HCT116 (cell line): ENCODE measurements at regions not wholly inside any gene's neighbourhood (a gene's known extent, or its start where the extent isn't known, plus 50 kb on each side); places are given as distances from the start of the nearest gene placed in this dataset.

ENCODE experiments used
- ATAC-seq: fragments of 200-7000 bp; cut with Tn5 transposase; 2 replicates; pipeline ENCODE4 v1.9.1; 2020; ENCODE audit warnings: mild to moderate bottlenecking, moderate library complexity
- BruUV-seq: library from RNA; stranded (reverse); fragments of 400-500 nt; replicated peaks from 2 replicates; lab custom pipeline; 2021; lab: Mats Ljungman, UMichigan
- CTCF ChIA-PET: fragments of 300-600 bp; sonication (Branson Sonifier 250); formaldehyde crosslinking; loops from one replicate; lab custom pipeline; 2021; ENCODE audit warnings: antibody characterized with exemption; lab: Charles Lee
- POLR2A ChIA-PET: fragments of 300-600, 350-600 bp; sonication (Branson Sonifier 250); formaldehyde crosslinking; loops from one replicate; lab custom pipeline; 2021; ENCODE audit warnings: antibody characterized with exemption; lab: Charles Lee
- RAD21 ChIA-PET, 2 experiments: fragments of 300-600 bp; sonication (Branson Sonifier 250); formaldehyde crosslinking; loops; one replicate each; lab custom pipeline; 2023; ENCODE audit warnings: low total read pairs in 2 of 2; ENCODE audit not compliant: uncharacterized antibody in 2 of 2, unreplicated experiment in 2 of 2, low non-redundant PET in 1 of 2; lab: Charles Lee
- DNase-seq: peaks from one replicate; pipeline ENCODE4 v3.0.0-alpha.2; 2010; ENCODE audit warnings: low read depth, low spot score
- H2AFZ ChIP-seq: fragments of 200-600 bp; shearing (Covaris generic), sonication (generic); 2 replicates; pipeline ENCODE4 v1.6.1; 2017; ENCODE audit warnings: low read depth, mixed run types, mixed read lengths, antibody characterized with exemption, low read length; ENCODE audit not compliant: poor library complexity, severe bottlenecking
- H3K27ac ChIP-seq: 2 replicates; pipeline ENCODE4 v1.5.1; 2012; ENCODE audit warnings: low read depth, low read length
- H3K27me3 ChIP-seq: fragments of 200-600 bp; sonication (generic); 2 replicates; pipeline ENCODE4 v1.6.1; 2016; ENCODE audit warnings: mixed run types, low read length, mixed read lengths; ENCODE audit not compliant: insufficient read depth
- H3K36me3 ChIP-seq, 2 experiments: fragments of 200-500 bp in 1 of 2; fragments of 200-600 bp in 1 of 2; sonication (Bioruptor generic) in 1 of 2; sonication (generic) in 1 of 2; 2 replicates each; pipeline versions ENCODE4 v1.5.1 to v1.6.1; 2014 to 2016; ENCODE audit warnings: low read length in 2 of 2, inconsistent platforms in 1 of 2, mixed read lengths in 1 of 2, mixed run types in 1 of 2; ENCODE audit not compliant: insufficient read depth in 2 of 2, control insufficient read depth in 1 of 2
- H3K4me1 ChIP-seq, 2 experiments: fragments of 200-600 bp in 1 of 2; sonication (generic) in 1 of 2; 2 replicates each; pipeline versions ENCODE4 v1.5.1 to v1.6.1; 2012 to 2017; ENCODE audit warnings: low read length in 2 of 2, inconsistent platforms in 1 of 2, mild to moderate bottlenecking in 1 of 2, mixed read lengths in 1 of 2, mixed run types in 1 of 2, moderate library complexity in 1 of 2; ENCODE audit not compliant: insufficient read depth in 2 of 2, control insufficient read depth in 1 of 2
- H3K4me2 ChIP-seq: fragments of 200-600 bp; sonication (generic); 2 replicates; pipeline ENCODE4 v1.6.1; 2017; ENCODE audit warnings: mixed run types, low read length, mixed read lengths
- H3K4me3 ChIP-seq, 2 experiments: fragments of 200-600 bp in 1 of 2; sonication (generic) in 1 of 2; replicated peaks in 1 of 2; 2 replicates each; pipeline ENCODE4 v1.5.1; 2011 to 2016; ENCODE audit warnings: low read length in 2 of 2, control low read depth in 1 of 2, low read depth in 1 of 2, mild to moderate bottlenecking in 1 of 2, mixed read lengths in 1 of 2, mixed run types in 1 of 2
- H3K79me2 ChIP-seq: fragments of 200-600 bp; sonication (generic); 2 replicates; pipeline ENCODE4 v1.6.1; 2017; ENCODE audit warnings: mild to moderate bottlenecking, mixed run types, low read length, moderate library complexity, mixed read lengths; ENCODE audit not compliant: insufficient read depth
- H3K9ac ChIP-seq: fragments of 200-600 bp; sonication (generic); 2 replicates; pipeline ENCODE4 v1.6.1; 2016; ENCODE audit warnings: low read length, mixed read lengths
- H3K9me2 ChIP-seq: fragments of 200-600 bp; sonication (generic), shearing (Covaris generic); 2 replicates; pipeline ENCODE4 v1.6.1; 2017; ENCODE audit warnings: mixed run types, mild to moderate bottlenecking, moderate library complexity; ENCODE audit not compliant: insufficient read depth
- H3K9me3 ChIP-seq, 2 experiments: fragments of 200-500 bp in 1 of 2; fragments of 200-600 bp in 1 of 2; sonication (Bioruptor generic) in 1 of 2; sonication (generic) in 1 of 2; 2 replicates each; pipeline ENCODE4 v1.6.1; 2014 to 2017; ENCODE audit warnings: low read length in 2 of 2, mixed read lengths in 2 of 2, inconsistent platforms in 1 of 2, low read depth in 1 of 2, mild to moderate bottlenecking in 1 of 2, mixed run types in 1 of 2, moderate library complexity in 1 of 2; ENCODE audit not compliant: control insufficient read depth in 1 of 2, insufficient read depth in 1 of 2
- H4K20me1 ChIP-seq: fragments of 200-600 bp; sonication (generic), shearing (Covaris generic); 2 replicates; pipeline ENCODE4 v1.6.1; 2017; ENCODE audit warnings: mixed run types, mild to moderate bottlenecking, moderate library complexity; ENCODE audit not compliant: insufficient read depth
- ELF1 ChIP-seq: IDR thresholded peaks from 2 replicates; pipeline ENCODE4 v1.6.1; 2012; ENCODE audit warnings: low read depth, borderline replicate concordance
- EZH2 ChIP-seq: fragments of 200-600 bp; sonication (generic); IDR thresholded peaks from 2 replicates; pipeline ENCODE4 v1.6.1; 2017; ENCODE audit warnings: antibody characterized with exemption, mixed run types
- EZH2phosphoT487 ChIP-seq: fragments of 200-600 bp; IDR thresholded peaks from 2 replicates; pipeline ENCODE4 v1.6.1; 2018; ENCODE audit warnings: antibody characterized with exemption, borderline replicate concordance
- FOSL1 ChIP-seq: IDR thresholded peaks from 2 replicates; pipeline ENCODE4 v1.6.1; 2012; ENCODE audit warnings: low read depth
- JUND ChIP-seq: IDR thresholded peaks from 2 replicates; pipeline ENCODE4 v1.6.1; 2012
- POLR2A ChIP-seq: IDR thresholded peaks from 2 replicates; pipeline ENCODE4 v1.7.0; 2011; ENCODE audit warnings: borderline replicate concordance; ENCODE audit not compliant: insufficient read depth, insufficient read length; ENCODE audit errors: extremely low read depth
- SIN3A ChIP-seq: IDR thresholded peaks from 2 replicates; pipeline ENCODE4 v1.6.1; 2012; ENCODE audit warnings: low read depth
- SP1 ChIP-seq: IDR thresholded peaks from 2 replicates; pipeline ENCODE4 v1.6.1; 2012; ENCODE audit warnings: low read depth
- SRF ChIP-seq: IDR thresholded peaks from 2 replicates; pipeline ENCODE4 v1.6.1; 2012; ENCODE audit warnings: low read depth
- ZFX ChIP-seq: fragments of 450-650 bp; IDR thresholded peaks from 2 replicates; pipeline ENCODE4 v1.6.1; 2017
- ZNF274 ChIP-seq: fragments of 200-500 bp; sonication (Bioruptor generic); IDR thresholded peaks from 2 replicates; pipeline ENCODE4 v1.6.1; 2014; ENCODE audit warnings: mild to moderate bottlenecking, low read depth, low read length, inconsistent platforms
- intact Hi-C: fragments of 100-400 bp; cut with micrococcal nuclease; formaldehyde crosslinking; loops from 2 replicates; pipeline ENCODE4 v1.10.0; 2022
- TF ChIP-seq, protein P1 (sequence below), 3 experiments: fragments of 200-600 bp in 1 of 3; sonication (generic) in 1 of 3; IDR thresholded peaks in 2 of 3; conservative IDR thresholded peaks in 1 of 3; 2 replicates each; pipeline ENCODE4 v1.5.1; 2012 to 2017; ENCODE audit warnings: low read depth in 2 of 3, low read length in 2 of 3, antibody characterized with exemption in 1 of 3, borderline replicate concordance in 1 of 3, control low read depth in 1 of 3, mild to moderate bottlenecking in 1 of 3, mixed read lengths in 1 of 3, mixed run types in 1 of 3, moderate library complexity in 1 of 3; ENCODE audit not compliant: insufficient read depth in 1 of 3
- TF ChIP-seq, protein P2 (sequence below): IDR thresholded peaks from 2 replicates; pipeline ENCODE4 v1.6.1; 2011; ENCODE audit warnings: mild to moderate bottlenecking, low read length, moderate library complexity; ENCODE audit not compliant: insufficient replicate concordance; ENCODE audit errors: extremely low read depth
- TF ChIP-seq, protein P3 (sequence below): IDR thresholded peaks from 2 replicates; pipeline ENCODE4 v1.6.1; 2012; ENCODE audit warnings: low read depth
- TF ChIP-seq, protein P4 (sequence below): IDR thresholded peaks from 2 replicates; pipeline ENCODE4 v1.6.1; 2012
- TF ChIP-seq, protein P5 (sequence below): IDR thresholded peaks from 2 replicates; pipeline ENCODE4 v1.6.1; 2012

DNA sequence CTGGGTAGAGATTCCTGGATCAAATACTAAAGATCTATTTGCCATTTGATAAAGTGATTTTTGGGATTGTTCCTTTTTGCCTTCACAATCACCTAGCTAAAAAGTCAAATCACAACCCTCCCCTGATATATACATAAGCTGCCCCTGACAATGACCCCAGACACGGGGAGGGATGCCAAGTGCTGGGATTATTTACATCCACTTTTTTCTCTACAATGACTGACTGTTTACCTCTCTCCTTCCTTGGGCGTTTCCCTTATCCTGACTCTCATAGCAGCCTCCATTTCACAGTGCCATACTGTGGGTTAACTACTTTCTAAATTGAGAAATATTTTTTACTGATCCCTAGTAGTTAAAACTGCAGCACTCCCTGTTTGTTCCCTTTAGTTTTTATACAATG is 150.8 kb upstream of the TMEM170B start:
- Histone ChIP-seq H2AFZ (no peak overlapping the region), H3K79me2 (no peaks in the 10 kb centered on the region), H3K27me3 (peaks cover 7% of the 10 kb centered on the region; the same call in 1 of the 2 replicates), H3K9me3 (no peaks in the 10 kb centered on the region), H4K20me1 (no peaks in the 10 kb centered on the region), H3K9ac (no peak overlapping the region), H3K4me2 (no peak overlapping the region), H3K4me3 (no peak overlapping the region), H3K36me3 (no peaks in the 10 kb centered on the region), H3K9me2 (no peaks in the 10 kb centered on the region), H3K4me1 (no peaks in the 10 kb centered on the region), H3K27ac (no peak overlapping the region)
- POLR2A ChIA-PET = no interaction called here
- no peak for TF ChIP-seq SIN3A
- no peak for TF ChIP-seq EZH2
- TF ChIP-seq ELF1 = no peak
- TF ChIP-seq SP1 = no peak
- no peak for TF ChIP-seq EZH2phosphoT487
- TF ChIP-seq ZNF274 = no peak
- TF ChIP-seq, protein P1, sequence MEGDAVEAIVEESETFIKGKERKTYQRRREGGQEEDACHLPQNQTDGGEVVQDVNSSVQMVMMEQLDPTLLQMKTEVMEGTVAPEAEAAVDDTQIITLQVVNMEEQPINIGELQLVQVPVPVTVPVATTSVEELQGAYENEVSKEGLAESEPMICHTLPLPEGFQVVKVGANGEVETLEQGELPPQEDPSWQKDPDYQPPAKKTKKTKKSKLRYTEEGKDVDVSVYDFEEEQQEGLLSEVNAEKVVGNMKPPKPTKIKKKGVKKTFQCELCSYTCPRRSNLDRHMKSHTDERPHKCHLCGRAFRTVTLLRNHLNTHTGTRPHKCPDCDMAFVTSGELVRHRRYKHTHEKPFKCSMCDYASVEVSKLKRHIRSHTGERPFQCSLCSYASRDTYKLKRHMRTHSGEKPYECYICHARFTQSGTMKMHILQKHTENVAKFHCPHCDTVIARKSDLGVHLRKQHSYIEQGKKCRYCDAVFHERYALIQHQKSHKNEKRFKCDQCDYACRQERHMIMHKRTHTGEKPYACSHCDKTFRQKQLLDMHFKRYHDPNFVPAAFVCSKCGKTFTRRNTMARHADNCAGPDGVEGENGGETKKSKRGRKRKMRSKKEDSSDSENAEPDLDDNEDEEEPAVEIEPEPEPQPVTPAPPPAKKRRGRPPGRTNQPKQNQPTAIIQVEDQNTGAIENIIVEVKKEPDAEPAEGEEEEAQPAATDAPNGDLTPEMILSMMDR (IDR thresholded peaks at IDR 0.05 in 2 of 3, conservative IDR thresholded peaks at IDR 0.05 in 1 of 3; ENCODE audit: borderline replicate concordance in 1 of 3, insufficient read depth in 1 of 3, low read depth in 2 of 3, low read length in 2 of 3) = no peak
- no peak for TF ChIP-seq SRF
- no peak for TF ChIP-seq ZFX
- no peak for TF ChIP-seq JUND
- no peak for TF ChIP-seq POLR2A
- TF ChIP-seq, protein P2, sequence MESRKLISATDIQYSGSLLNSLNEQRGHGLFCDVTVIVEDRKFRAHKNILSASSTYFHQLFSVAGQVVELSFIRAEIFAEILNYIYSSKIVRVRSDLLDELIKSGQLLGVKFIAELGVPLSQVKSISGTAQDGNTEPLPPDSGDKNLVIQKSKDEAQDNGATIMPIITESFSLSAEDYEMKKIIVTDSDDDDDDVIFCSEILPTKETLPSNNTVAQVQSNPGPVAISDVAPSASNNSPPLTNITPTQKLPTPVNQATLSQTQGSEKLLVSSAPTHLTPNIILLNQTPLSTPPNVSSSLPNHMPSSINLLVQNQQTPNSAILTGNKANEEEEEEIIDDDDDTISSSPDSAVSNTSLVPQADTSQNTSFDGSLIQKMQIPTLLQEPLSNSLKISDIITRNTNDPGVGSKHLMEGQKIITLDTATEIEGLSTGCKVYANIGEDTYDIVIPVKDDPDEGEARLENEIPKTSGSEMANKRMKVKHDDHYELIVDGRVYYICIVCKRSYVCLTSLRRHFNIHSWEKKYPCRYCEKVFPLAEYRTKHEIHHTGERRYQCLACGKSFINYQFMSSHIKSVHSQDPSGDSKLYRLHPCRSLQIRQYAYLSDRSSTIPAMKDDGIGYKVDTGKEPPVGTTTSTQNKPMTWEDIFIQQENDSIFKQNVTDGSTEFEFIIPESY = no peak
- TF ChIP-seq FOSL1 = no peak
- TF ChIP-seq, protein P3, sequence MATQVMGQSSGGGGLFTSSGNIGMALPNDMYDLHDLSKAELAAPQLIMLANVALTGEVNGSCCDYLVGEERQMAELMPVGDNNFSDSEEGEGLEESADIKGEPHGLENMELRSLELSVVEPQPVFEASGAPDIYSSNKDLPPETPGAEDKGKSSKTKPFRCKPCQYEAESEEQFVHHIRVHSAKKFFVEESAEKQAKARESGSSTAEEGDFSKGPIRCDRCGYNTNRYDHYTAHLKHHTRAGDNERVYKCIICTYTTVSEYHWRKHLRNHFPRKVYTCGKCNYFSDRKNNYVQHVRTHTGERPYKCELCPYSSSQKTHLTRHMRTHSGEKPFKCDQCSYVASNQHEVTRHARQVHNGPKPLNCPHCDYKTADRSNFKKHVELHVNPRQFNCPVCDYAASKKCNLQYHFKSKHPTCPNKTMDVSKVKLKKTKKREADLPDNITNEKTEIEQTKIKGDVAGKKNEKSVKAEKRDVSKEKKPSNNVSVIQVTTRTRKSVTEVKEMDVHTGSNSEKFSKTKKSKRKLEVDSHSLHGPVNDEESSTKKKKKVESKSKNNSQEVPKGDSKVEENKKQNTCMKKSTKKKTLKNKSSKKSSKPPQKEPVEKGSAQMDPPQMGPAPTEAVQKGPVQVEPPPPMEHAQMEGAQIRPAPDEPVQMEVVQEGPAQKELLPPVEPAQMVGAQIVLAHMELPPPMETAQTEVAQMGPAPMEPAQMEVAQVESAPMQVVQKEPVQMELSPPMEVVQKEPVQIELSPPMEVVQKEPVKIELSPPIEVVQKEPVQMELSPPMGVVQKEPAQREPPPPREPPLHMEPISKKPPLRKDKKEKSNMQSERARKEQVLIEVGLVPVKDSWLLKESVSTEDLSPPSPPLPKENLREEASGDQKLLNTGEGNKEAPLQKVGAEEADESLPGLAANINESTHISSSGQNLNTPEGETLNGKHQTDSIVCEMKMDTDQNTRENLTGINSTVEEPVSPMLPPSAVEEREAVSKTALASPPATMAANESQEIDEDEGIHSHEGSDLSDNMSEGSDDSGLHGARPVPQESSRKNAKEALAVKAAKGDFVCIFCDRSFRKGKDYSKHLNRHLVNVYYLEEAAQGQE = no peak
- TF ChIP-seq, protein P4, sequence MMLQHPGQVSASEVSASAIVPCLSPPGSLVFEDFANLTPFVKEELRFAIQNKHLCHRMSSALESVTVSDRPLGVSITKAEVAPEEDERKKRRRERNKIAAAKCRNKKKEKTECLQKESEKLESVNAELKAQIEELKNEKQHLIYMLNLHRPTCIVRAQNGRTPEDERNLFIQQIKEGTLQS = no peak
- TF ChIP-seq, protein P5, sequence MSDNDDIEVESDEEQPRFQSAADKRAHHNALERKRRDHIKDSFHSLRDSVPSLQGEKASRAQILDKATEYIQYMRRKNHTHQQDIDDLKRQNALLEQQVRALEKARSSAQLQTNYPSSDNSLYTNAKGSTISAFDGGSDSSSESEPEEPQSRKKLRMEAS = no peak
- no TSS peak for BruUV-seq
- RAD21 ChIA-PET = no interaction called here
- DNase-seq (no peak), ATAC-seq (no peak)
- CTCF ChIA-PET = no interaction called here
- intact Hi-C loops = no loop called here
